WTC11 (cell line): ENCODE measurements at regions not wholly inside any gene's neighbourhood (a gene's known extent, or its start where the extent isn't known, plus 50 kb on each side); places are given as distances from the start of the nearest gene placed in this dataset.

ENCODE experiments used
- ATAC-seq: fragments of 200-7000 bp; cut with Tn5 transposase; 2 replicates; pipeline ENCODE4 v1.10.0; 2021; ENCODE audit warnings: mild to moderate bottlenecking, moderate library complexity
- CTCF ChIA-PET: fragments of 300-600 bp; sonication (Branson Sonifier 250); formaldehyde crosslinking; loops from one replicate; lab custom pipeline; 2021; ENCODE audit warnings: antibody characterized with exemption; lab: Charles Lee
- POLR2A ChIA-PET: fragments of 350-600 bp; sonication (Branson Sonifier 250); formaldehyde crosslinking; loops from one replicate; lab custom pipeline; 2021; ENCODE audit warnings: antibody characterized with exemption; lab: Charles Lee
- DNase-seq: peaks from one replicate; pipeline ENCODE4 v3.0.0; 2021; ENCODE audit warnings: low spot score
- H3K27ac Mint-ChIP-seq: 2 replicates; pipeline ENCODE4 v1.8.0; 2021; ENCODE audit warnings: mixed read lengths
- H3K27me3 Mint-ChIP-seq: 2 replicates; pipeline ENCODE4 v1.8.0; 2021; ENCODE audit warnings: low read depth, mild to moderate bottlenecking, moderate library complexity, mixed read lengths
- H3K36me3 Mint-ChIP-seq: 2 replicates; pipeline ENCODE4 v1.8.0; 2021; ENCODE audit warnings: mixed read lengths
- H3K4me1 Mint-ChIP-seq: 2 replicates; pipeline ENCODE4 v1.8.0; 2022; ENCODE audit warnings: mixed read lengths
- H3K4me3 Mint-ChIP-seq: 2 replicates; pipeline ENCODE4 v1.8.0; 2021; ENCODE audit warnings: mild to moderate bottlenecking, moderate library complexity, mixed read lengths
- H3K9me3 Mint-ChIP-seq: 2 replicates; pipeline ENCODE4 v1.8.0; 2021; ENCODE audit warnings: mixed read lengths
- ATF2 ChIP-seq: sonication (generic); formaldehyde crosslinking; IDR thresholded peaks from 2 replicates; pipeline ENCODE4 v1.8.1; 2022; ENCODE audit warnings: low read depth, missing genetic modification reagents, borderline replicate concordance
- ELF4 ChIP-seq: sonication (generic); formaldehyde crosslinking; IDR thresholded peaks from 2 replicates; pipeline ENCODE4 v1.8.1; 2022; ENCODE audit warnings: low read depth, mild to moderate bottlenecking, moderate library complexity, missing genetic modification reagents
- EMX1 ChIP-seq: fragments of 250-450 bp; sonication (Bioruptor Pico); IDR thresholded peaks from 2 replicates; pipeline ENCODE4 v1.8.0; 2021; ENCODE audit warnings: mild to moderate bottlenecking
- FOXP4 ChIP-seq: sonication (generic); formaldehyde crosslinking; IDR thresholded peaks from 2 replicates; pipeline ENCODE4 v1.8.0; 2022; ENCODE audit warnings: mild to moderate bottlenecking, missing genetic modification reagents
- GTF2I ChIP-seq: fragments of 250-450 bp; sonication (Bioruptor Pico); conservative IDR thresholded peaks from 2 replicates; pipeline ENCODE4 v1.4.0; 2021; ENCODE audit warnings: mild to moderate bottlenecking
- KAT7 ChIP-seq: sonication (generic); formaldehyde crosslinking; IDR thresholded peaks from 2 replicates; pipeline ENCODE4 v1.8.1; 2023; ENCODE audit warnings: missing genetic modification reagents, mild to moderate bottlenecking, borderline replicate concordance
- NR2C2 ChIP-seq: sonication (generic); formaldehyde crosslinking; IDR thresholded peaks from 2 replicates; pipeline ENCODE4 v1.8.0; 2022; ENCODE audit warnings: mild to moderate bottlenecking, missing genetic modification reagents
- TCF7 ChIP-seq: sonication (generic); formaldehyde crosslinking; IDR thresholded peaks from 2 replicates; pipeline ENCODE4 v1.8.0; 2022; ENCODE audit warnings: mild to moderate bottlenecking, low read depth, missing genetic modification reagents, moderate library complexity
- TEAD1 ChIP-seq: sonication (generic); formaldehyde crosslinking; IDR thresholded peaks from 2 replicates; pipeline ENCODE4 v1.8.0; 2022; ENCODE audit warnings: mild to moderate bottlenecking, missing genetic modification reagents
- TEAD4 ChIP-seq: sonication (generic); formaldehyde crosslinking; IDR thresholded peaks from 2 replicates; pipeline ENCODE4 v1.8.0; 2022; ENCODE audit warnings: mild to moderate bottlenecking, missing genetic modification reagents
- TP53 ChIP-seq: sonication (generic); formaldehyde crosslinking; IDR thresholded peaks from 2 replicates; pipeline ENCODE4 v1.8.1; 2023; ENCODE audit warnings: mild to moderate bottlenecking, missing genetic modification reagents
- USF1 ChIP-seq: sonication (generic); formaldehyde crosslinking; IDR thresholded peaks from 2 replicates; pipeline ENCODE4 v1.8.0; 2022; ENCODE audit warnings: mild to moderate bottlenecking, missing genetic modification reagents
- ZBTB43 ChIP-seq: sonication (generic); formaldehyde crosslinking; IDR thresholded peaks from 2 replicates; pipeline ENCODE4 v1.8.1; 2023; ENCODE audit warnings: mild to moderate bottlenecking, missing genetic modification reagents
- ZNF219 ChIP-seq: sonication (generic); formaldehyde crosslinking; IDR thresholded peaks from 2 replicates; pipeline ENCODE4 v1.8.0; 2023; ENCODE audit warnings: missing genetic modification reagents, mild to moderate bottlenecking, borderline replicate concordance
- ZNF425 ChIP-seq: fragments of 250-450 bp; sonication (Bioruptor Pico); conservative IDR thresholded peaks from 2 replicates; pipeline ENCODE4 v1.9.0; 2021; ENCODE audit warnings: mild to moderate bottlenecking
- ZNF512 ChIP-seq: sonication (generic); formaldehyde crosslinking; IDR thresholded peaks from 2 replicates; pipeline ENCODE4 v1.8.1; 2022; ENCODE audit warnings: missing genetic modification reagents, borderline replicate concordance
- ZNF532 ChIP-seq: fragments of 250-450 bp; sonication (Bioruptor Pico); IDR thresholded peaks from 2 replicates; pipeline ENCODE4 v1.9.0; 2021; ENCODE audit warnings: mild to moderate bottlenecking, borderline replicate concordance
- ZNF671 ChIP-seq: fragments of 250-450 bp; sonication (Bioruptor Pico); IDR thresholded peaks from 2 replicates; pipeline ENCODE4 v1.8.0; 2021; ENCODE audit warnings: mild to moderate bottlenecking
- ZSCAN18 ChIP-seq: fragments of 250-450 bp; sonication (Bioruptor Pico); IDR thresholded peaks from 2 replicates; pipeline ENCODE4 v2.1.2; 2022; ENCODE audit warnings: mild to moderate bottlenecking, moderate library complexity

- H3K9me3 Mint-ChIP-seq = no peaks in the 10 kb centered on the region
- no peaks in the 10 kb centered on the region for H3K36me3 Mint-ChIP-seq
- H3K27me3 Mint-ChIP-seq = peaks cover 95% of the 10 kb centered on the region
- CTCF ChIA-PET = interaction anchor here (0.7 kb wide), 1 partner anchor 129 kb away, joined by 3 read pairs; no protein-coding TSS in a partner anchor
- H3K4me1 Mint-ChIP-seq = no peaks in the 10 kb centered on the region
- no peak overlapping the region for H3K4me3 Mint-ChIP-seq
- DNase-seq (no peak), ATAC-seq (no peak)
- POLR2A ChIA-PET = no interaction called here
- TF ChIP-seq FOXP4 (CRISPR knock-in tag) (no peak), TP53 (no peak), ZBTB43 (no peak), TEAD1 (CRISPR knock-in tag) (no peak), KAT7 (no peak), NR2C2 (CRISPR knock-in tag) (no peak), EMX1 (CRISPR knock-in tag) (no peak), ZNF532 (CRISPR knock-in tag) (no peak), ZNF219 (CRISPR knock-in tag) (no peak), USF1 (CRISPR knock-in tag) (no peak), ZNF425 (CRISPR knock-in tag) (no peak)
- TF ChIP-seq, all 79 proteins: peak for 0
- no peak overlapping the region for H3K27ac Mint-ChIP-seq
Observed at GRCh38 chr22:22825213-22825593, 62.4 kb upstream of the IGLL5 start.

GRCh38 chr22:22827187-22827939 is 60.3 kb upstream of the IGLL5 start:
- Mint-ChIP-seq H3K4me1 (no peaks in the 10 kb centered on the region), H3K36me3 (no peaks in the 10 kb centered on the region), H3K9me3 (peaks cover 18% of the 10 kb centered on the region), H3K27ac (no peak overlapping the region), H3K27me3 (peaks cover 92% of the 10 kb centered on the region), H3K4me3 (no peak overlapping the region)
- CTCF ChIA-PET = interaction anchor here (1.1 to 1.4 kb wide), 3 partner anchors 22 to 39 kb away, joined by 3 to 4 read pairs (median 3); no protein-coding TSS in a partner anchor
- DNase-seq = no peak
- POLR2A ChIA-PET = no interaction called here
- ATAC-seq = no peak
- TF ChIP-seq ZNF512 (CRISPR knock-in tag) = no peak
- TF ChIP-seq GTF2I (CRISPR knock-in tag) = no peak
- no peak for TF ChIP-seq ZNF671
- no peak for TF ChIP-seq TEAD4 (CRISPR knock-in tag)
- TF ChIP-seq NR2C2 (CRISPR knock-in tag) = no peak
- TF ChIP-seq ZSCAN18 (CRISPR knock-in tag) = no peak
- TF ChIP-seq ATF2 (CRISPR knock-in tag) = no peak
- no peak for TF ChIP-seq TCF7 (CRISPR knock-in tag)
- no peak for TF ChIP-seq ELF4 (CRISPR knock-in tag)
